HG02938 (cell line): ENCODE measurements at regions not wholly inside any gene's neighbourhood (a gene's known extent, or its start where the extent isn't known, plus 50 kb on each side); places are given as distances from the start of the nearest gene placed in this dataset.
"Not testable (repeated sequence)": the region's sequence is repeated elsewhere in the genome, so short reads cannot be mapped to it uniquely, and the experiment has no call there.

Experiments
- ATAC-seq: cut with Tn5 transposase; IDR thresholded peaks from one replicate; pipeline ENCODE4 v1.9.1; 2021; ENCODE audit warnings: mild to moderate bottlenecking, moderate library complexity; ENCODE audit not compliant: unreplicated experiment

DNA sequence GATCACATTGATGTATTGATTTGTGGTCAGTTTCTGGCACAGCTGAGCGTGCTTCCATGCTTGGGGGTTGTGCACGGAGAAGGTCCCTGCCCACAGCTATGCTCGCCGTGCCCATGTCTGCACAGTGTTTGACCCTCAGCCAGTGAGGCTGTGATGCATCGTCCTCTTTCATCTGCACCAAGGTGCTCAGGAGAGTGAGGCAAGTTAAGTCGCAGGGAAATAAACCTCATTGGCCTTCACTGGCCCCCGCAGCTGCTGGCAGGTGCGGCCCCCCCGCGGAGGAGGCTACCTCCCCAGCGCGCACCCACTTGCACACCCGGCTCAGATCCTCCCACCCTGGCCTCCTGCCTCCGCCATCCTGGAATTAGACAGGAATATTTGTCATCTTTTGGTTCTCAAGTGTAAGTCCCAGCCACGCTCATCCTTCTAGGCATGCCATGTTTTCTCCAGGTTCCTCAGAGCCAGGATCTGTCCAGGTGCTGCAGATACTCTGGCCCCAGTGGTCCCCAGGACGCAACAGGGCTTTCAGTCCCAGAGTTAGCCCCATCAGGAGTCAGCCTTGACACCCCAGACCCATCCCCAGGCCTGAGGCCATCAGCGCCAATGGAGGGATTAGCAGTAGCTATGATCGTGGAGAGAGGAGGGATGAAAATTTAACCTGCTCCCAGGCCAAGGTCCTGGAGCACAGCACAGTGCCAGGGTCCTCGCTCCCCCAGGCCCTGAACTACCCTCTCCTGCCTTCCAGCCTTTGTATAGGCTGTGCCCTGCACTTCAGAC, 93.7 kb downstream of the OAT start:
- ATAC-seq = no peak

DNA sequence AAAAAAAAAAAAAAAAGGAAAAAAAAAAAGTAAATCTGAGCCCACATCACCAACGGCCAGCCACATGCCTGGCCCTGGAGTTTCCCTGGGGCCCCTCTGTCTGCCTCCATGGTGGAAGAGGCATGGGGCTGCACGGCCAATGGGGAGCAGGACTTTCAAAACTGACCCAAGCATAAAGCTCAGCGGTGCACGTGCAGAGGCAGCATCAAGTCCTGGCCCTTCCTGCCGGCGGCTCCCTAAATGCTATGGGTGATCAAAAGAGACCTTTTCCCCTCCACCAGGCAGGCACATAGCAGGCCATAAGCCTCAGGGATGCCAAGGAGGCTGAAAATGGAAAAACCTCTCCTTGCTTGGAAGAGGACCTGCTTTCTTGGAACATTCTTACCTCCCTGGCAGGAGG, 94.3 kb downstream of the OAT start:
- no peak for ATAC-seq

DNA sequence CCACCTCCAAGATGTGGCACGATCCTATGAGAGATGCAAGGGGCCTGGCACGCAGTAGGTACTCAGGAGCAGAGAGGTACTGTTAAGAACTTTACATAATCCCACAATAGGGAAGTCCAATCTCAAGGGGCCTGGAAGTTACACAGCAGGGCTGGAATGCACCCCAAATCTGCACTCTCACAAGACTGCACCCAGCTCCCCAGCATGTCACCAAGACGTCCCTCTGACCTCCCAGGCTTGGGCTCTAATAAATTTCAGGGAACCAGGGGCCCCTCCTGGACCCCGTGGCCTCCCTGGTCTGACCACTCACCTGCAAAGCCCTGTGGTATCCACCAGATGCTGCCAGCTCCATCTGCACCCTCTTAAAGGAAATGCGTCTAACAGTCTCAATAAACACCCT, 94.9 kb downstream of the OAT start:
- no peak for ATAC-seq

DNA sequence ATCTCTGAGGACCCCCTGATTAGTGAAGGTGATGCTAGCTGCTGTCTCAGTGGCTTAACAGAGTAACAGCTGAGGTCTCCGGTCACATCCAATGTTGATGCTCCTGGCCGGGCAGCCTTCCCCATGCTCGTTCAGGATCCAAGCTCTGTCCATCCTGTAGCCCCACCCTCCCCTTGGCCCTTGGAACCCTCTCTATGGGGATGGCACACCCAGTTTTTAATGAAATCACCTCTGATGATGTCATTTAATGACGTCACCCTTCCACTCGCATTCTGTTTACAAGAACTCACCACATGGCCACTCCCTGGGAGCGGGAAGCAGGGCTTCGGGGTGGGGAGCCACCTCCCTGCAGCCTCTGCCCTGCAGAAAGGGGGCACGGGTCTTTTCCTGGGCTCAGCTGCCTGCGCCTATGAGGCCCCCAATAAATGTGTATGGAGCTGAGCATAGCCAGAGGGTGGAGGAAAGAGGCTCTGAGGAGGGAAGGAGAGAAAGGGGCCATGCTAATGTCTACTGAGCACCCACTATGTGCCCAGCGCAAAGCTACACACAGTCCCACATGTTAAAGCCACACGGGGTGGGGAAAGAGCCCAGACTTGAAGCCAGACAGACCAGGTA, 95.5 kb downstream of the OAT start:
- ATAC-seq = no peak

DNA sequence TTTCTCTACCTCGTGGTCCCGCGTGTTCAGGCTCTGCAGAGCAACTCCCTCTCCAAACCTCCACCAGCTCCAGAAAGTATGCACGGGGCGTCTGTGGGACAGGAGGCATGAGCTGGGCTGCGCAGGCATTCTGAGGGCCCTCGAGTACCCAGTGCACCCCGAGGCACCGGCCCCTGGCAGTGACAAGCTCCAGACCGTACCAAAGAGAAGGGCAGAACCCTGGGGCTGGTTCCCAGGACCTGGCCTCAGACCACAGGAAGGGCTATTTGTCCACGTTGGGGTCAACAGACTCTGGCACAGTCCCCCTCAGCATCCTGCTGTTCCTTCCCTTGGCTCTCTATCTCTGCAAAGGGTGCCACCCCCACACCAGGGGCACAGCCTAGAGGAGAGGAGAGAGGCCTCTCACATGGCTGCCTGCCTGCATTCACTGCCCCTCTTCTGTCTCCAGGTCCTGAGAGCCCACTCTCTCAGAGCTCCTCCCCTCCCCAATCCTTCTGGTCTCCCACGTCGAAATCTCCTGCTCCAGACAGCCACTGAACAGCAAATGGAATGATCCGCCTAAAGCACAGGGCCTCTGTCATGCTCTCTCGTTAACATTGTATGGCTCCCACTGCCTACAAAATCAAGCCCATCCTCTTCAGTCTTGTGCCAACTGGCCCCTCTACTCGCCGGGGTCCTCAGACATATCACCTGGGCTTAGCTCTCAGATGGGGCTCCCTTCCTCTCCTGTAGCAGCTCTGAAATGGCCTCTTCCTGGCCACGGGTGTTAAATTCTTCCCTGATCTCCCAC, 96.3 kb downstream of the OAT start:
- no peak for ATAC-seq

DNA sequence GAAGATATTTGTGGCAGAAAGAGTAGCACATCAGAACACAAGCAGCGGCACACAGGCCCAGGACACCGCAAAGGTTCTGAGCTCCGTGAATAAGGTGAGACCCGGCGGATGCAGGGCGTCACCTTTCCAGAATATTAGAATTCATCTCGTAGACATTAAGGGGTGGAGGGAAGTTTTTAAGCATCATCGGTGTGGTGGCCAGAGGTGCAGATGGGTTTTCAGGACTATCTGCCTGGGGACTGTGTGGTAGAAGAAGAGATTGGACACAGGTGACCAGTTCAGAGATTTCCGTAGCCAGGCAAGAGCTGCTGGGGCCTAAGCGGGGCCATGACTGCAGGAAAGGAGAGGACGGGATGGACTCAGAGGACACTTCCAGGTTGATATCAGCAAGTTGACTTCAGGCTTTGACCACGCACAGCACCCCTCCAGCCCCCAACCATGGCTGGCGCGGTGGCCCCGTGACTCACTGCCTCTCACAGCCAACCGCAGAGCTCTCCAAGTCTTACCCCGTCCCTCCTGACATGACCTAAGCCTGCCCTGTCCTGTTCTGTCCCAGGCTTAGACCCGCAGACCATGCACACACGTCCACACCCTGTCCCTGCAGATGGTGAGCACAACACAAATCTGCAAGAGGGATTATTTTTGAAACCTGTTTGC, 97.2 kb downstream of the OAT start:
- no peak for ATAC-seq

DNA sequence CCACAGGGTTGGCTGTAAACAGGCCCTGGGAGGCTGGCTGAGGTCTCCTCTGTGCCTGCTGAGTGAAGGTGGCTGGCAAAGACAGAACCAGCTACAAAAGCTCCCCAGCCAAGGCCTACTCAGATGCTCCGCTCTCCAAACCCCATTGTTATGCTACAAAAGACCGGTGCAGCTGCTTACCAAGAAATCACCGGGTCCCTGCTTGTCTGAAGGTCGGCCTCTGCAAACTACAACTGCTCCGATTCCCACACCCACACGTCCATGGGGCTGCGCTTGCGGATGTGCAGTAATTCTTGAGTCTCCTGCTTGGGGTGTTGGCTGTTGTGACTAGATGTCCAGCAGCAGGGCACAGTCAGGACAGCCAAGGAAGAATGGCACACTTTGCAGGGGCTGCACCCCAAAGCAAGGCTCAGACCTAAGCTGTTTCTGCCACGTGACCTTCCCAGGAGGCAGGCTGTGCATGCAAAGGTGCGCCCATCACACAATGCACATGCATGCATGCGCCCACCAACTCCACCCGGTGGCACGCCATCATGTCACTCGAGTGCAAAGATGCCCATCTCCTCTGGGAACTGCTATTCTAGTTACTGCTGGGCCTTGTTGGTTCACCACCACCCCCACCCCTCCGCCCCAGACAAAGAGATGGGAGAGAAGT, 97.8 kb downstream of the OAT start:
- ATAC-seq = no peak

DNA sequence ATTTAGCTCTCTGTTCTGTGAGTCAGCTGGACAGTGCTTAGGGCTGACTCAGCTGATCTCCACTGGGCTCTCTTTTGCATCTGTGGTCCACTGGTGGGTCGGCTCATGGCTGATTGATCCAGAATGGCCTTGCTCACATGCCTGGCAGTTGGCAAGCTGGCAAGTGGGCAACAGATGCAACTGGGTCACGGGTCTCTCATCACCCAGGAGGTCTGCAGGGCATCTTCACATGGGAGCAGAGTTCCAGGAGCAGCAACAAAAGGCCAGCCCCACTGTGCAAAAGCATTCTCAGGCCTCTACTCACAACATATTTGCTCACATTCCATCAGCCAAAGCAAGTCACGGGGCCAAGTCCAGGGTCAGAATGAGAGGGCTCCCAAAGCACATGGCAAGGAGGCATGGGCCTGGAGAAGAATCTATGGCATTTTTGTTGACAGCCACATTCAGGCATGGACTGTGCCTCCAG, 98.8 kb downstream of the OAT start:
- no peak for ATAC-seq

DNA sequence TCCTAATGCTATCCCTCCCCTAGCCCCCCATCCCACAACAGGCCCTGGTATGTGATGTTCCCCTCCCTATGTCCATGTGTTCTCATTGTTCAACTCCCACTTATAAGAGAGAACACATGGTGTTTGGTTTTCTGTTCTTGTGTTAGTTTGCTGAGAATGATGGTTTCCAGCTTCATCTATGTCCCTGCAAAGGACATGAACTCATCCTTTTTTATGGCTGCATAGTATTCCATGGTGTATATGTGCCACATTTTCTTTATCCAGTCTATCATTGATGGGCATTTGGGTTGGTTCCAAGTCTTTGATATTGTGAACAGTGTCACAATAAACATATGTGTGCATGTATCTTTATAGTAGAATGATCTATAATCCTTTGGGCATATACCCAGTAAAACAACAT, 99.2 kb downstream of the OAT start:
- ATAC-seq = not testable (repeated sequence)

DNA sequence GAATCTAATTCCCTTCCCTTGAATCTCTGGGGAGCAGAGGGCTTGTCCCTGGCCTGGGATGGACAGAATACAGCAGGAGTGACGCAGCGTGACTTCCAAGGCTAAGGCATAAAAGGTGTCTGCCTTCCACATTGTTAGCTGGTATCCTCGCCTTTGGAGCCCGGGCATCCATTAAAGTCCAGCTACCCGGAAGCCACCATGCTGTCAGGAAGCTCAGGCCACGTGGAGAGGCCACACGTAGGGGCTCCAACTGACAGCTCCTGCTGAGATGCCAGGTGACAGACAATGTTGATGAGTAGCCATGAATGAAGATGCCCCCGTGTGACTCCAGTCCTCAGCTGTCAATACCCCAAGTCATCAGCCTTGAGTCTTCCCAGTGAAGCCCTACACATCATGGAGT, 99.9 kb downstream of the OAT start:
- no peak for ATAC-seq

DNA sequence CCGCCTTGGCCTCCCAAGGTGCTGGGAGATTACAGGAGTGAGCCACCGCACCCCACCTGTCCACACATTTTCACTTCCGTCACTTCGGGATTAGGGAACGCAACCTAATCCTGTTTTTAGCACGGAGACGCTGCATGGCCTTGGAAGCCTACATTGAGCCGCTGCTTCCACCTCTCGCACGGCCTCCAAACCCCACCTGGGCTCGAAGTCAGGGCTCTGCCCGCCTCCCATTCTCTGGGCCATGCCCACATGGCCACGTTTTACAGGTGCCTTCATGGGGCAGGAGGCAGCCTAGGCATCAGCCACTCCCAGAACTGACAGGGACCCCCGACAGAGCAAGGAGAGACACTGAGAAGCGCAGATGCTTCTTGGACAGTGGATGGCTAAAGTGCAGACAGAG, 100.6 kb downstream of the OAT start:
- no peak for ATAC-seq

DNA sequence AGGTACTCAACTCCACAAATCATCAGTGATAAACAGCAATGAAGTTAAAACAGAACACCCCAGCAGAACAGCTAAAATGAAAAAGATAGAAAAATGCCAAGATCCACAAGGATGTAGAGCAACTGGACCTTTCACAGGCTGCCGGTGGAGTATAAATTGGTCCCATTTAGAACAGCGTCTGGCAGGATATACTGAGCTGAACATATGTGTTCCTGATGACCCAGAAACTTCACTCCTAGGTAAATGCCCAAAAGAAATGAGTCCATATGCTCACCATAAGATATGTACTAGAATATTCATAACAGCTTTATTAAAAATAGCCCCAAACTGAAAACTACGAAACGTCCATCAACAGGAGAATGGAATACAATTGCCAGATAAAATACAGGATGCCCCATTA, 102.4 kb downstream of the OAT start:
- no peak for ATAC-seq

DNA sequence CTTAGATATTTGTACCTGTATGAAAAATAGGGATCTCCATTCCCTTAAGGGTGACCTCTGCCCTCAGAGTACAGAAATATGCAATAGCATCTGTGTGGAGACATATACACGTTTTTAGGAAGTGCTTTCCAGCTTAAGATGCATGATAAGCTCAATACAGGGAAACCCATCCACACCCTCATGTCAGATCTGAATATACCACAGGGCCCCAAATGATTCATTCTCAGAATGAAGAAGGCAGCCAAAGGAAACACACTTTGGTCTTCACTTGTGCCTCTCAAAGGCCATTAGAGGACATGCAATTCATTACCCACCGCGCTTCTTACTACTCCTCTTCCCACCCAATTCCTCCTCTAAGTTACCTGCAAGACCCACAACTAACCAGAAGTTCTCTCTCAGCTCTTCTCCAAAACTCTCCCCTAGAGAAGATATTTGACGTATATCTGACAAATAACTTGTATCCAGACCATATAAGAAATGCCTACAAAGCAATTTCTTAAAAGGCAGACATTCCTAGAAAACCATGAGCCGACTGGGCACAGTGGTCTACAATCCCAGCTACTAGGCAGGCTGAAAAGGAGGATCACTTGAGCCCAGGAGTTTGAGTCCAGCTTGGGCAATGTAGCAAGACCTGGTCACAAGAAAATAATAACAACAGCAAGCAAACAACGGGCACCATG, 103.0 kb downstream of the OAT start:
- ATAC-seq = no peak

DNA sequence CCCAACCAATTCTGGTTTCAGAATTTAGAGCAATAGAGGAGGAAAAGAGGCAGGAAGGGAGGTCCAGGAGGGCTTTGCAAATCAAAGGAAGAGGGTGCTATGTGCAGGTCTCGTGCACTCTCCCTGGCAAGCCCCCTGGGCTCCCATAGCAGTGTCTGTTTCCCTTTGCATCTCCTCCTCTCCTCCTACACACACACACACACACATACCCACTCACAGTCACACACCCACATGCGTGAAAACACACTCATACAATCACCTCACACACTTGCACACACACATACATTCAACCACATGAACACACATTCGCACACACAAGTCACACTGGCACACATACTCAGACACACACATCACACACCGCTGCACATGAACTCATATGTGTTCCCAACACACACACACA, 105.3 kb downstream of the OAT start:
- ATAC-seq = no peak

DNA sequence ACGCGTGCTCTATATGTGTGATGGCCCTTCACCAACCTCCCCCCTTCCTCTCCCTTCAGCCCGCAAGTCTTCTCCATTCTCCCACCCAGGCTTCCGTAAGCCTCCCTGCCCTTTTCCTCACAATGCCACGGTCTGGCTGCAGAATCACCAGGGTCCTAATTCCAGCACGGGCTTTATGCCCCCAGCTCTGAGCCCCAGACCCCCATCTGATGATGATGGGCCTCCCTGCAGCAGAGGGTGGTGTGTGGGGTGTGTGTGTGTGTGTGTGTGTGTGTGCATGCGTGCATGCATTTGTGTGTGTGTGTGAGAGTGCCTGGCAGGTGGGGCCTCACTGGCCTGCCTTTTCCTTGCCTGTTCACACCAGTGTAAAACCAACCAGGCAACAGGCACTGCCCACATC, 109.9 kb downstream of the OAT start:
- no peak for ATAC-seq

DNA sequence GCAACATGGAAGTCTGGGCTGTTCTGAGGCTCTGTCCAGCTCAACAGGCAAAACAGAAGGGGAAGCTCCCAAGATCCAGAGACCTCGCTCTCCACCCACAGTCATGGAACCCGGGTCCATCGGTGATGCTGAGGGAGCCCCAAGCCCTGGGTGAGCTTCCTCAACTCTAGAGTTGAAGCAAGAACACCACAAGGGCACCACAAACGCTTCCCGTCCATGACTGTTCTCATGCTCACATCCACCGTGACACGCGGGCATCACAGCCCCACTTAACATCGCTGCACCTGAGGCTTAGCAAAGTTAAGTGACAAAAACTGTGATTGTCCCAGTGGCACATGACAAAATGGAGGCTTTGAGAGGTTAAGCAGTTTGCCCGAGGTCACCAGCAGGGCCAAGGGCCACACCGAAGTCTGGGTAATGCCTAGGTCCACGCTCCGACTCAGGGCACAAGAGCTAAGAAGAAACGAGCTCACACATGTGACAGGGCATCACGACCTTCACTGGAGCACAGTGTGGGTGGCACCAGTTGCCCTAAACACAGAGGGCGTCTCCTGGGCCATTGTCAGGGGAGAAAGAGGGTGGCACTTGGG, 110.6 kb downstream of the OAT start:
- ATAC-seq = no peak

DNA sequence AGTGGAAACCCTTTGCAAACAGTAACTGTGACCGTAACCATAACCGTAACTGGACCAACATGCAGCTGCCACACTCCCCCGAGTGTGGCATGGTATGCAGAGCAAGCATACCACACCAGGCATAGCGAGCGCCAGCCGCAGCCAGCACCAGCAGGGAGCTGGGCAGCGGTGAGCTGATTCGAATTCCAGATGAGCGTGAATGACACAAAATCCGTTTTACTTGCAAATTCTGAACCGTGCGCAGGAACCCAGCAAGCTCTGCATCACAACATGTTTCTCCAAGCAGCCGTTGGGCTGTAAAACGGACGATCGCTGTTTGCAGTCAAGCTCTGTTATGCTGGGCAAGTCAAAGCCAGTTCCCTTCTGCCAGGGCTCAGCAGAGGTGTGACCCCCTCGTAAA, 111.1 kb downstream of the OAT start:
- no peak for ATAC-seq

DNA sequence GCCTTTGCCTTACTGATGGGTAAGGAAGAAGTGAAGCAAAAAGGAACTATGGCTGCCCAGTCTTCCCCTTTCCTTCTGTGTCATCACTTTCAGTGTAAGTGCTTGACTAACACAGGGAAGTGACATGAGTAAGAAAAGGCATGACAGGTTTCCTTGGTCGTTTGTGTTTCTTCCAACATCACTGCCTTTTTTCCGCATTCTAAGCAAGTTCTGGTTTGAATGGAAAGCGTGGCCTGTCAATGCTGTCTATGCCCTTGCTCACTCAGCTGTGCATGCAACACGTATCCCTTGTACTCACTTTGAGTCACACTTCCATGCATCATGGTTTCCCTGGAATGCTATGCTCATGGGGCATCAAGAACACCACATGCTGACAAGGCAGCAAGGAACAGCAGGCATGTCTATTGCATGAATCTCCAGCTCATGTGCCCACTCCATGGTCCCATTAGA, 111.8 kb downstream of the OAT start:
- ATAC-seq = no peak

DNA sequence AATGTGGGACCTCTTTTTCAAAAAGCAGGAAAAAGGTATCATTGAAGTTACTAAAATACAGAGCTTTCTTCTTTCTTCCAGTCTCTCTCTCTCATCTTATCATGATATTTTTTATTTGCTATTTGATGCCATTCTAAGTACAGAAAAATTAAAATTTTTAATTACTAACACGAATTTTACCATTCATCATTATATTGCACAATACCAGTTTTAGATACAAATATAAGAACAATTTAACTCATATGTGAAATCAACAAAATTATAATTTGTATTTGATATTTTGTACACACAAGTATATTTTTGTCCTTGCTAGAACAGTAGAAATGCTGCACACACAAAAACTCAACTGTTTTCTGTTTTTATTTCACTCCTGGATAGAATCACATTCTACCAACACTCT, 112.2 kb downstream of the OAT start:
- no peak for ATAC-seq

DNA sequence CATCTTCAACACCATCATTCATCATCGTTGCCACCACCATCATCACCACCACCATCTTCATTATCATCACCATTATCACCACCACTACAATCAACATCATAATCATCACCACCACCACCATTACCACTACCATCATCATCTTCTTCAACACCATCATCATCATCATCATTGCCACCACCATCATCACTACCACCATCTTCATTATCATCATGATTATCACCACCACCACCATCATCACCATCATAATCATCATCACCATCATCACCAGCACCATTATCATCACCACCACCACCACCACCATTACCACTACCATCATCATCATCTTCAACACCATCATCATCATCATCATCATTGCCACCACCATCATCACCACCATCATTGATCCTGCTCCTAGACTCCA, 112.7 kb downstream of the OAT start:
- ATAC-seq = no peak
